H9 (cell line): ENCODE measurements at regions not wholly inside any gene's neighbourhood (a gene's known extent, or its start where the extent isn't known, plus 50 kb on each side); places are given as distances from the start of the nearest gene placed in this dataset.

Experiments used
- DNase-seq: peaks from one replicate; pipeline ENCODE4 v3.0.0-alpha.2; 2017
- H2AFZ ChIP-seq: one replicate; pipeline ENCODE4 v1.6.1; 2013; ENCODE audit warnings: mild to moderate bottlenecking, low read length, control low read depth, moderate library complexity
- H2AK5ac ChIP-seq: 2 replicates; pipeline ENCODE4 v1.6.1; 2013; ENCODE audit warnings: low read length, control low read depth, mixed read lengths; ENCODE audit not compliant: insufficient read length
- H2BK120ac ChIP-seq: one replicate; pipeline ENCODE4 v1.6.1; 2013; ENCODE audit warnings: low read depth, mild to moderate bottlenecking, low read length, control low read depth, inconsistent platforms; ENCODE audit not compliant: poor library complexity, severe bottlenecking
- H2BK12ac ChIP-seq: 2 replicates; pipeline ENCODE4 v1.6.1; 2013; ENCODE audit warnings: low read length, control low read depth, mixed read lengths, low read depth; ENCODE audit not compliant: insufficient read length
- H2BK15ac ChIP-seq: 2 replicates; pipeline ENCODE4 v1.6.1; 2013; ENCODE audit warnings: low read depth, low read length, control low read depth
- H2BK20ac ChIP-seq: one replicate; pipeline ENCODE4 v1.6.1; 2013; ENCODE audit warnings: low read depth, mild to moderate bottlenecking, low read length, control low read depth, inconsistent platforms; ENCODE audit not compliant: poor library complexity, severe bottlenecking
- H2BK5ac ChIP-seq: 2 replicates; pipeline ENCODE4 v1.6.1; 2013; ENCODE audit warnings: low read length, control low read depth, mixed read lengths; ENCODE audit not compliant: insufficient read length
- H3K14ac ChIP-seq: 2 replicates; pipeline ENCODE4 v1.6.1; 2013; ENCODE audit warnings: low read length, control low read depth; ENCODE audit not compliant: insufficient read depth
- H3K18ac ChIP-seq: 2 replicates; pipeline ENCODE4 v1.6.1; 2013; ENCODE audit warnings: low read depth, mild to moderate bottlenecking, mixed read lengths, low read length, control low read depth; ENCODE audit not compliant: insufficient read length
- H3K23ac ChIP-seq: 2 replicates; pipeline ENCODE4 v1.6.1; 2013; ENCODE audit warnings: low read length, control low read depth, mixed read lengths, low read depth; ENCODE audit not compliant: insufficient read length
- H3K23me2 ChIP-seq: 2 replicates; pipeline ENCODE4 v1.6.1; 2013; ENCODE audit warnings: low read depth, mild to moderate bottlenecking, mixed read lengths, low read length, control low read depth; ENCODE audit not compliant: insufficient read length, poor library complexity, severe bottlenecking
- H3K27ac ChIP-seq: 2 replicates; pipeline ENCODE4 v1.5.1; 2013; ENCODE audit warnings: low read length, control low read depth, mixed read lengths, low read depth; ENCODE audit not compliant: insufficient read length
- H3K27me3 ChIP-seq: 2 replicates; pipeline ENCODE4 v1.6.1; 2013; ENCODE audit warnings: low read length, control low read depth, inconsistent platforms; ENCODE audit not compliant: insufficient read depth
- H3K4ac ChIP-seq: 2 replicates; pipeline ENCODE4 v1.6.1; 2013; ENCODE audit warnings: low read depth, mild to moderate bottlenecking, control low read depth, inconsistent platforms, low read length, moderate library complexity
- H3K4me1 ChIP-seq: 2 replicates; pipeline ENCODE4 v1.6.1; 2013; ENCODE audit warnings: low read length, control low read depth, inconsistent platforms; ENCODE audit not compliant: insufficient read depth
- H3K4me2 ChIP-seq: 2 replicates; pipeline ENCODE4 v1.6.1; 2013; ENCODE audit warnings: low read length, control low read depth, mixed read lengths; ENCODE audit not compliant: insufficient read length, insufficient read depth
- H3K56ac ChIP-seq: 2 replicates; pipeline ENCODE4 v1.6.1; 2013; ENCODE audit warnings: low read depth, mild to moderate bottlenecking, mixed read lengths, low read length, control low read depth; ENCODE audit not compliant: insufficient read length
- H3K79me1 ChIP-seq: 2 replicates; pipeline ENCODE4 v1.6.1; 2013; ENCODE audit warnings: low read depth, mild to moderate bottlenecking, moderate library complexity, low read length, control low read depth, inconsistent platforms; ENCODE audit not compliant: insufficient read depth, poor library complexity, severe bottlenecking
- H3K79me2 ChIP-seq: 2 replicates; pipeline ENCODE4 v1.6.1; 2013; ENCODE audit warnings: low read length, control low read depth, inconsistent platforms; ENCODE audit not compliant: insufficient read depth
- H3K9ac ChIP-seq: 2 replicates; pipeline ENCODE4 v1.6.1; 2013; ENCODE audit warnings: low read length, control low read depth, mixed read lengths; ENCODE audit not compliant: insufficient read length; ENCODE audit errors: extremely low read depth
- H3K9me3 ChIP-seq: one replicate; pipeline ENCODE4 v1.6.1; 2013; ENCODE audit warnings: low read depth, low read length, inconsistent platforms; ENCODE audit not compliant: control insufficient read depth
- H3T11ph ChIP-seq: one replicate; pipeline ENCODE4 v1.6.1; 2013; ENCODE audit warnings: mild to moderate bottlenecking, low read length, control low read depth, inconsistent platforms
- H4K20me1 ChIP-seq: one replicate; pipeline ENCODE4 v1.6.1; 2013; ENCODE audit not compliant: control insufficient read depth, insufficient read length, insufficient read depth
- H4K5ac ChIP-seq: 2 replicates; pipeline ENCODE4 v1.6.1; 2013; ENCODE audit warnings: low read depth, mild to moderate bottlenecking, mixed read lengths, low read length, control low read depth; ENCODE audit not compliant: insufficient read length
- H4K8ac ChIP-seq: replicated peaks from 2 replicates; pipeline ENCODE4 v1.6.1; 2013; ENCODE audit warnings: low read length, control low read depth, mixed read lengths, low read depth; ENCODE audit not compliant: insufficient read length
- H4K91ac ChIP-seq: 2 replicates; pipeline ENCODE4 v1.6.1; 2013; ENCODE audit warnings: low read depth, mild to moderate bottlenecking, moderate library complexity, mixed read lengths, low read length, control low read depth; ENCODE audit not compliant: insufficient read length
- H3K27ac Mint-ChIP-seq, 3 experiments: 2 replicates in 2 of 3; 3 replicates in 1 of 3; pipeline ENCODE4 v1.8.0; 2020 to 2021; ENCODE audit warnings: mixed read lengths in 3 of 3, mild to moderate bottlenecking in 1 of 3, moderate library complexity in 1 of 3
- H3K27me3 Mint-ChIP-seq: 2 replicates; pipeline ENCODE4 v1.8.0; 2021; ENCODE audit warnings: low read depth, mild to moderate bottlenecking, moderate library complexity, mixed read lengths
- H3K36me3 Mint-ChIP-seq, 3 experiments: 2 replicates in 2 of 3; 3 replicates in 1 of 3; pipeline ENCODE4 v1.8.0; 2020 to 2021; ENCODE audit warnings: low read depth in 3 of 3, mixed read lengths in 3 of 3; ENCODE audit not compliant: insufficient read depth in 1 of 3
- H3K4me1 Mint-ChIP-seq, 2 experiments: 2 replicates each; pipeline ENCODE4 v1.8.0; 2020; ENCODE audit warnings: mixed read lengths in 2 of 2
- H3K4me3 Mint-ChIP-seq, 2 experiments: 2 replicates in 1 of 2; 3 replicates in 1 of 2; pipeline ENCODE4 v1.8.0; 2020 to 2021; ENCODE audit warnings: mild to moderate bottlenecking in 2 of 2, mixed read lengths in 2 of 2, moderate library complexity in 1 of 2
- H3K9me3 Mint-ChIP-seq, 2 experiments: 2 replicates in 1 of 2; 3 replicates in 1 of 2; pipeline ENCODE4 v1.8.0; 2020; ENCODE audit warnings: mild to moderate bottlenecking in 2 of 2, mixed read lengths in 2 of 2, moderate library complexity in 1 of 2
- CTCF ChIP-seq: fragments of 200-600 bp; sonication (generic); conservative IDR thresholded peaks from 3 replicates; pipeline ENCODE4 v1.8.0; 2021; ENCODE audit warnings: antibody characterized with exemption, mild to moderate bottlenecking
- WGBS: extraction: QIAGEN DNeasy Blood & Tissue Kit; methylation state at CpG from one replicate; pipeline ENCODE4 v1.1.7; 2013; ENCODE audit warnings: missing lambda C conversion rate, low lambda C conversion rate, mixed read lengths; ENCODE audit not compliant: insufficient read length; ENCODE audit errors: extremely low coverage; 5-methylcytosine and 5-hydroxymethylcytosine counted together

GRCh38 chr19:56939951-56940350, 99.4 kb upstream of the PEG3 start:
- Histone ChIP-seq H2BK12ac (no peak overlapping the region), H2BK20ac (no peak overlapping the region), H3K4me1 (no peaks in the 10 kb centered on the region), H3K56ac (no peak overlapping the region), H2BK15ac (no peak overlapping the region), H4K8ac (no peak overlapping the region), H3K4me2 (no peak overlapping the region), H3K23ac (no peak overlapping the region), H3K9ac (no peak overlapping the region), H2AK5ac (no peak overlapping the region), H3T11ph (no peak overlapping the region), H4K20me1 (no peaks in the 10 kb centered on the region), H2BK5ac (no peak overlapping the region), H3K18ac (no peak overlapping the region), H2BK120ac (no peak overlapping the region), H4K5ac (no peak overlapping the region), H3K23me2 (no peaks in the 10 kb centered on the region), H3K9me3 (peaks cover 64% of the 10 kb centered on the region), H2AFZ (no peak overlapping the region), H3K79me1 (no peaks in the 10 kb centered on the region), H3K14ac (no peak overlapping the region), H3K79me2 (no peaks in the 10 kb centered on the region), H3K27ac (no peak overlapping the region), H3K27me3 (no peaks in the 10 kb centered on the region), H4K91ac (no peak overlapping the region), H3K4ac (no peak overlapping the region)
- Mint-ChIP-seq H3K27ac (no peak overlapping the region), H3K4me3 (no peak overlapping the region), H3K9me3 (peaks cover 92 to 98% of the 10 kb centered on the region in 2 experiments), H3K27me3 (peaks cover 7% of the 10 kb centered on the region), H3K36me3 (peaks cover 16 to 34% (median 19%) of the 10 kb centered on the region in 3 experiments), H3K4me1 (no peaks in the 10 kb centered on the region)
- no CpG with 5 or more reads among the region's 11 CpGs for WGBS
- no peak for DNase-seq
- no peak for TF ChIP-seq CTCF
